Stimulated activated effector memory CD8-positive, alpha-beta T cell treated with anti-CD3 and anti-CD28 coated beads, Interleukin-12 subunit alpha, Interleukin-12 subunit beta, amount 100 ng/mL, for 72 hours (primary cell): ENCODE measurements at regions not wholly inside any gene's neighbourhood (a gene's known extent, or its start where the extent isn't known, plus 50 kb on each side); places are given as distances from the start of the nearest gene placed in this dataset.
A peak's percentile ranks its signal among the peaks of the same experiment; 100 is the strongest.

Experiments used
- ATAC-seq: fragments of 150-1000 bp; cut with Tn5 transposase; 2 replicates; pipeline ENCODE4 v1.10.0; 2021
- DNase-seq, 2 donors: peaks; one replicate each; pipeline ENCODE4 v3.0.0; 2021 to 2022; ENCODE audit warnings: low spot score in 2 of 2
- H3K27ac Mint-ChIP-seq: one replicate; pipeline ENCODE4 v1.8.0; 2022; ENCODE audit warnings: mild to moderate bottlenecking, mixed read lengths
- H3K36me3 Mint-ChIP-seq: one replicate; pipeline ENCODE4 v1.8.0; 2022; ENCODE audit warnings: mild to moderate bottlenecking, mixed read lengths
- H3K4me1 Mint-ChIP-seq: one replicate; pipeline ENCODE4 v1.8.0; 2022; ENCODE audit warnings: mixed read lengths
- H3K4me3 Mint-ChIP-seq: one replicate; pipeline ENCODE4 v1.8.0; 2022; ENCODE audit warnings: mild to moderate bottlenecking, mixed read lengths
- H3K9me3 Mint-ChIP-seq: one replicate; pipeline ENCODE4 v1.8.0; 2022; ENCODE audit warnings: mixed read lengths

GRCh38 chr1:175894581-175894980, 151.2 kb upstream of the TNR start:
- H3K4me1 Mint-ChIP-seq: no peaks in the 10 kb centered on the region
- ATAC-seq (no peak), DNase-seq (no peak)
- no peak overlapping the region for H3K4me3 Mint-ChIP-seq
- H3K36me3 Mint-ChIP-seq: no peaks in the 10 kb centered on the region
- no peak overlapping the region for H3K27ac Mint-ChIP-seq
- H3K9me3 Mint-ChIP-seq: no peaks in the 10 kb centered on the region

- no peak overlapping the region for H3K4me3 Mint-ChIP-seq
- no peak for ATAC-seq
- H3K9me3 Mint-ChIP-seq: no peaks in the 10 kb centered on the region
- no peak for DNase-seq
- no peaks in the 10 kb centered on the region for H3K36me3 Mint-ChIP-seq
- no peak overlapping the region for H3K27ac Mint-ChIP-seq
- H3K4me1 Mint-ChIP-seq: no peaks in the 10 kb centered on the region
These were observed 149.8 kb upstream of the TNR start for GRCh38 chr1:175893192-175893591.

GRCh38 chr1:175892686-175893085, 149.3 kb upstream of the TNR start:
- no peak overlapping the region for H3K4me3 Mint-ChIP-seq
- H3K36me3 Mint-ChIP-seq: no peaks in the 10 kb centered on the region
- H3K27ac Mint-ChIP-seq: no peak overlapping the region
- ATAC-seq (no peak), DNase-seq (no peak)
- H3K9me3 Mint-ChIP-seq: no peaks in the 10 kb centered on the region
- H3K4me1 Mint-ChIP-seq: no peaks in the 10 kb centered on the region

- no peaks in the 10 kb centered on the region for H3K36me3 Mint-ChIP-seq
- no peaks in the 10 kb centered on the region for H3K4me1 Mint-ChIP-seq
- no peak overlapping the region for H3K27ac Mint-ChIP-seq
- no peaks in the 10 kb centered on the region for H3K9me3 Mint-ChIP-seq
- no peak overlapping the region for H3K4me3 Mint-ChIP-seq
- ATAC-seq (no peak), DNase-seq (no peak)
These were observed 148.5 kb upstream of the TNR start for GRCh38 chr1:175891783-175892309.

GRCh38 chr1:175890958-175891357, 147.6 kb upstream of the TNR start:
- H3K9me3 Mint-ChIP-seq: no peaks in the 10 kb centered on the region
- H3K4me3 Mint-ChIP-seq: no peak overlapping the region
- no peaks in the 10 kb centered on the region for H3K36me3 Mint-ChIP-seq
- H3K27ac Mint-ChIP-seq: no peak overlapping the region
- ATAC-seq: no peak
- no peak for DNase-seq
- H3K4me1 Mint-ChIP-seq: no peaks in the 10 kb centered on the region

GRCh38 chr1:175889848-175890247, 146.5 kb upstream of the TNR start:
- ATAC-seq (no peak), DNase-seq (no peak)
- H3K4me1 Mint-ChIP-seq: no peaks in the 10 kb centered on the region
- H3K9me3 Mint-ChIP-seq: no peaks in the 10 kb centered on the region
- H3K4me3 Mint-ChIP-seq: no peak overlapping the region
- H3K36me3 Mint-ChIP-seq: no peaks in the 10 kb centered on the region
- H3K27ac Mint-ChIP-seq: no peak overlapping the region

- ATAC-seq (no peak), DNase-seq (no peak)
These were observed 145.6 kb upstream of the TNR start for GRCh38 chr1:175888996-175889395.

GRCh38 chr1:175887981-175888428, 144.6 kb upstream of the TNR start:
- DNase-seq (peak; percentile 4 to 53), ATAC-seq (peak; percentile 65)
- H3K9me3 Mint-ChIP-seq: no peaks in the 10 kb centered on the region
- no peak overlapping the region for H3K4me3 Mint-ChIP-seq
- H3K4me1 Mint-ChIP-seq: no peaks in the 10 kb centered on the region
- no peak overlapping the region for H3K27ac Mint-ChIP-seq
- H3K36me3 Mint-ChIP-seq: no peaks in the 10 kb centered on the region

More at GRCh38 chr1:175888996-175889395, 145.6 kb upstream of the TNR start:
- H3K9me3 Mint-ChIP-seq: no peaks in the 10 kb centered on the region
- no peak overlapping the region for H3K27ac Mint-ChIP-seq
- H3K36me3 Mint-ChIP-seq: no peaks in the 10 kb centered on the region
- H3K4me1 Mint-ChIP-seq: no peaks in the 10 kb centered on the region
- H3K4me3 Mint-ChIP-seq: no peak overlapping the region

- Mint-ChIP-seq H3K36me3 (no peaks in the 10 kb centered on the region), H3K27ac (no peak overlapping the region), H3K4me1 (no peaks in the 10 kb centered on the region), H3K9me3 (no peaks in the 10 kb centered on the region), H3K4me3 (no peak overlapping the region)
- no peak for DNase-seq
- ATAC-seq: no peak
These were observed 144.1 kb upstream of the TNR start for GRCh38 chr1:175887521-175887920.

GRCh38 chr1:175885326-175885725, 141.9 kb upstream of the TNR start:
- H3K36me3 Mint-ChIP-seq: no peaks in the 10 kb centered on the region
- H3K9me3 Mint-ChIP-seq: no peaks in the 10 kb centered on the region
- no peaks in the 10 kb centered on the region for H3K4me1 Mint-ChIP-seq
- H3K27ac Mint-ChIP-seq: no peak overlapping the region
- DNase-seq (no peak), ATAC-seq (no peak)
- no peak overlapping the region for H3K4me3 Mint-ChIP-seq

- no peak overlapping the region for H3K4me3 Mint-ChIP-seq
- no peak overlapping the region for H3K27ac Mint-ChIP-seq
- DNase-seq (no peak), ATAC-seq (no peak)
- no peaks in the 10 kb centered on the region for H3K4me1 Mint-ChIP-seq
- H3K9me3 Mint-ChIP-seq: no peaks in the 10 kb centered on the region
- no peaks in the 10 kb centered on the region for H3K36me3 Mint-ChIP-seq
These were observed 141.0 kb upstream of the TNR start for GRCh38 chr1:175884369-175884768.

GRCh38 chr1:175882192-175882591, 138.8 kb upstream of the TNR start:
- Mint-ChIP-seq H3K4me3 (no peak overlapping the region), H3K4me1 (no peaks in the 10 kb centered on the region), H3K36me3 (no peaks in the 10 kb centered on the region), H3K9me3 (no peaks in the 10 kb centered on the region), H3K27ac (no peak overlapping the region)
- no peak for ATAC-seq
- no peak for DNase-seq

- Mint-ChIP-seq H3K4me3 (no peak overlapping the region), H3K27ac (no peak overlapping the region), H3K36me3 (no peaks in the 10 kb centered on the region), H3K4me1 (no peaks in the 10 kb centered on the region), H3K9me3 (no peaks in the 10 kb centered on the region)
- ATAC-seq (no peak), DNase-seq (no peak)
These were observed 138.0 kb upstream of the TNR start for GRCh38 chr1:175881246-175881976.

GRCh38 chr1:175878775-175879174, 135.4 kb upstream of the TNR start:
- no peak overlapping the region for H3K4me3 Mint-ChIP-seq
- DNase-seq (no peak), ATAC-seq (no peak)
- H3K9me3 Mint-ChIP-seq: no peaks in the 10 kb centered on the region
- no peaks in the 10 kb centered on the region for H3K36me3 Mint-ChIP-seq
- no peaks in the 10 kb centered on the region for H3K4me1 Mint-ChIP-seq
- H3K27ac Mint-ChIP-seq: no peak overlapping the region

GRCh38 chr1:175877939-175878737, 134.7 kb upstream of the TNR start:
- no peaks in the 10 kb centered on the region for H3K4me1 Mint-ChIP-seq
- no peak overlapping the region for H3K4me3 Mint-ChIP-seq
- no peak for ATAC-seq

GRCh38 chr1:175875556-175875955, 132.2 kb upstream of the TNR start:
- H3K9me3 Mint-ChIP-seq: no peaks in the 10 kb centered on the region
- H3K4me1 Mint-ChIP-seq: no peaks in the 10 kb centered on the region
- ATAC-seq: no peak
- no peak overlapping the region for H3K27ac Mint-ChIP-seq
- H3K4me3 Mint-ChIP-seq: no peak overlapping the region
- DNase-seq: no peak
- no peaks in the 10 kb centered on the region for H3K36me3 Mint-ChIP-seq

More at GRCh38 chr1:175877939-175878737, 134.7 kb upstream of the TNR start:
- Mint-ChIP-seq H3K27ac (no peak overlapping the region), H3K9me3 (no peaks in the 10 kb centered on the region), H3K36me3 (no peaks in the 10 kb centered on the region)
- no peak for DNase-seq
